Prostate gland (tissue), 2 donors: ENCODE measurements at regions not wholly inside any gene's neighbourhood (a gene's known extent, or its start where the extent isn't known, plus 50 kb on each side); places are given as distances from the start of the nearest gene placed in this dataset.

Experiments used
- CTCF ChIP-seq, 4 experiments: fragments of 200-600 bp in 2 of 4; fragments of 450-650 bp in 2 of 4; sonication (generic) in 2 of 4; IDR thresholded peaks; 1 replicate in 3 of 4; 2 replicates in 1 of 4; pipeline ENCODE4 v1.5.1; 2016 to 2019; ENCODE audit warnings: antibody characterized with exemption in 4 of 4, mild to moderate bottlenecking in 2 of 4, moderate library complexity in 2 of 4
- POLR2A ChIP-seq: fragments of 450-650 bp; IDR thresholded peaks from one replicate; pipeline ENCODE4 v1.6.1; 2016; ENCODE audit warnings: antibody characterized with exemption, mild to moderate bottlenecking

GRCh38 chr19:29342721-29343120 is 129.8 kb upstream of the UQCRFS1 start:
- TF ChIP-seq CTCF (IDR thresholded peaks at IDR 0.05), result no peak
- no peak for TF ChIP-seq POLR2A
